ENCODE measurements at regions not wholly inside any gene's neighbourhood (a gene's known extent, or its start where the extent isn't known, plus 50 kb on each side); places are given as distances from the start of the nearest gene placed in this dataset.
A peak's percentile ranks its signal among the peaks of the same experiment; 100 is the strongest.

DNA sequence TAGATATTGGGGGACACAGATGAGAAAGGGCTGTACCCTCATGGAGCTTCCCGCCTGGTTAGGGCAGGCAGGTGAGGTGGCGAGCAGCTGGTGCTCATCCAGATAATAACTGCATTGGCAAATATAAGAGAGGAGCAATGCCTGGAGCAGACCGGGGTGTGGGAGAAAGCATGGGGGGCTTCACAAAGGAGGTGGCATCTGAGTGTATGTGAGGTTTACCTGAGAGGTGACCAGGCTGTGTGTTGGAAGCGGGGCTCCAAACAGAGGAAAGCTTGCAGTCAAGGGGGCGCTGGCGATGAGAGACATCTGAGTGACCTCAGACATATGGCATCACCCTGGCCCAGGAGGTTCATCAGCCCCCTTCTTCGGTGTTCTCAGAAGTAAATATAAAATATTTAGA, 72.1 kb upstream of the PMEPA1 start:
- Histone ChIP-seq H3K79me2 (ENCODE audit: control insufficient read depth, insufficient read depth, low read length, poor library complexity) (no peaks in the 10 kb centered on the region), H3K4ac (ENCODE audit: low read depth, low read length) (no peak overlapping the region), H3K27me3 (ENCODE audit: insufficient read depth, low read length) (no peaks in the 10 kb centered on the region), H2AFZ (ENCODE audit: insufficient read depth, low read length, poor library complexity) (no peak overlapping the region), H2BK12ac (ENCODE audit: low read length) (no peak overlapping the region), H2BK5ac (ENCODE audit: low read depth, low read length, poor library complexity) (no peak overlapping the region), H3K23ac (ENCODE audit: low read length) (no peak overlapping the region), H3K18ac (ENCODE audit: low read length) (no peak overlapping the region), H3K9me3 (ENCODE audit: insufficient read depth, low read depth, low read length) (peaks cover 5% of the 10 kb centered on the region), H4K8ac (ENCODE audit: low read depth, low read length) (no peak overlapping the region), H3K36me3 (ENCODE audit: control insufficient read depth in 1 of 2, insufficient read depth in 2 of 2, low read length in 2 of 2) (no peaks in the 10 kb centered on the region), H2AK5ac (ENCODE audit: low read length) (no peak overlapping the region), H3K4me3 (ENCODE audit: low read depth, low read length) (no peak overlapping the region), H3K27ac (ENCODE audit: low read depth, low read length) (no peak overlapping the region), H2BK120ac (ENCODE audit: insufficient read depth, low read length, poor library complexity) (no peak overlapping the region), H4K91ac (ENCODE audit: low read depth, low read length) (no peak overlapping the region), H3K4me1 (ENCODE audit: control insufficient read depth in 1 of 2, insufficient read depth in 2 of 2, low read length in 2 of 2) (peaks cover 2 to 4% of the 10 kb centered on the region in 2 experiments), H3K14ac (ENCODE audit: low read length) (no peak overlapping the region), H3K9ac (ENCODE audit: low read length) (no peak overlapping the region), H4K12ac (ENCODE audit: low read depth, low read length) (no peak overlapping the region), H3K4me2 (ENCODE audit: low read length) (no peak overlapping the region), H3K79me1 (ENCODE audit: low read length) (peaks cover 5% of the 10 kb centered on the region)
- no CpG with 5 or more reads among the region's 7 CpGs for WGBS (ENCODE audit: extremely low coverage, insufficient coverage, insufficient read length)
- no peak for DNase-seq

DNA sequence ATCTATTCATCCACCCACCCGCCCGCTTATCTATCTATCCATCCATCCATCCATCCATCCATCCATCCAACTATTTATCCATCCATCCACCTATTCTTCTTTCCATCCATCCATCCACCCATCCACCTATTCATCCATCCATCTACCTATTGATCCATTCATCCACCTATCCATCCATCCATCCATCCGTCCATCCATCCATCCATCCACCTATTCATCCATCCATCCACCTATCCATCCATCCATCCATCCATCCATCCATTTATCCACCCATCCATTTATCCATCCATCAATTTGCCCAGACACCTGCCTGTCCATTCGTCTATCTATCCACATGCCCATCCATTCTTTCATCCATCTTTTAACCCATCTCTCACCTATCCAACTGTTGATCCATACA, 71.1 kb upstream of the PMEPA1 start:
- H4K12ac ChIP-seq (ENCODE audit: low read depth, low read length): no peak overlapping the region
- H2AFZ ChIP-seq (ENCODE audit: insufficient read depth, low read length, poor library complexity): no peak overlapping the region
- no peak overlapping the region for H3K18ac ChIP-seq (ENCODE audit: low read length)
- H3K4me3 ChIP-seq (ENCODE audit: low read depth, low read length): no peak overlapping the region
- H3K79me2 ChIP-seq (ENCODE audit: control insufficient read depth, insufficient read depth, low read length, poor library complexity): no peaks in the 10 kb centered on the region
- no peak overlapping the region for H4K91ac ChIP-seq (ENCODE audit: low read depth, low read length)
- no peak overlapping the region for H3K4me2 ChIP-seq (ENCODE audit: low read length)
- H3K14ac ChIP-seq (ENCODE audit: low read length): no peak overlapping the region
- no peak overlapping the region for H4K8ac ChIP-seq (ENCODE audit: low read depth, low read length)
- peaks cover 5% of the 10 kb centered on the region for H3K79me1 ChIP-seq (ENCODE audit: low read length)
- H3K4ac ChIP-seq (ENCODE audit: low read depth, low read length): no peak overlapping the region
- 100% methylated on average over 3 of the region's 4 CpGs for WGBS (ENCODE audit: extremely low coverage, insufficient coverage, insufficient read length)
- peaks cover 2 to 4% of the 10 kb centered on the region in 2 experiments for H3K4me1 ChIP-seq (ENCODE audit: control insufficient read depth in 1 of 2, insufficient read depth in 2 of 2, low read length in 2 of 2)
- H2BK12ac ChIP-seq (ENCODE audit: low read length): no peak overlapping the region
- H3K9me3 ChIP-seq (ENCODE audit: insufficient read depth, low read depth, low read length): peaks cover 5% of the 10 kb centered on the region
- H3K27ac ChIP-seq (ENCODE audit: low read depth, low read length): no peak overlapping the region
- no peaks in the 10 kb centered on the region for H3K36me3 ChIP-seq (ENCODE audit: control insufficient read depth in 1 of 2, insufficient read depth in 2 of 2, low read length in 2 of 2)
- no peak overlapping the region for H3K23ac ChIP-seq (ENCODE audit: low read length)
- no peak overlapping the region for H3K9ac ChIP-seq (ENCODE audit: low read length)
- H2AK5ac ChIP-seq (ENCODE audit: low read length): no peak overlapping the region
- H2BK120ac ChIP-seq (ENCODE audit: insufficient read depth, low read length, poor library complexity): no peak overlapping the region
- no peak overlapping the region for H2BK5ac ChIP-seq (ENCODE audit: low read depth, low read length, poor library complexity)
- no peak for DNase-seq
- no peaks in the 10 kb centered on the region for H3K27me3 ChIP-seq (ENCODE audit: insufficient read depth, low read length)

DNA sequence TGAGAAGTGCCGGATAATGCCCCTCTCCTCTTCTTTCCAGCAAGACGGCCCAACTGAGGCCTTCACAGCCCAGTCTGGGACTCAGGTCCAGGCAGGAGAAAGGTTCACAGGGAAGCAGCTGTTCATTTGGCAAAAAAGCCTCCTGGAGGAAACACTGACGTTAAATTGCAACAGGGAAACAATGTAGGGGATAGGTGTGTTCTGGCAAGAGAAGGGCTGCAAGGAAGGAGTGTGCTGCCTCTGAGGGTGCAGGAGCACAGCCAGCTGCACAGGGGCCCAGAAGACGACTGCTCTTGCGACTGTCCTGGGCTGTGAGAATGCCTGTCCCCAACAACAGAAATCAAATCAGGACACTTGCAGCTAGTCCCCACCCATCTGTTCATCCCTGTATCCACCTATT, 70.6 kb upstream of the PMEPA1 start:
- Histone ChIP-seq H3K36me3 (ENCODE audit: control insufficient read depth in 1 of 2, insufficient read depth in 2 of 2, low read length in 2 of 2) (no peaks in the 10 kb centered on the region), H3K14ac (ENCODE audit: low read length) (no peak overlapping the region), H2BK12ac (ENCODE audit: low read length) (peak overlapping the region; percentile 34), H2BK120ac (ENCODE audit: insufficient read depth, low read length, poor library complexity) (no peak overlapping the region), H2BK5ac (ENCODE audit: low read depth, low read length, poor library complexity) (no peak overlapping the region), H3K79me2 (ENCODE audit: control insufficient read depth, insufficient read depth, low read length, poor library complexity) (no peaks in the 10 kb centered on the region), H3K23ac (ENCODE audit: low read length) (no peak overlapping the region), H3K4me2 (ENCODE audit: low read length) (no peak overlapping the region), H4K91ac (ENCODE audit: low read depth, low read length) (no peak overlapping the region), H3K4me3 (ENCODE audit: low read depth, low read length) (no peak overlapping the region), H3K27me3 (ENCODE audit: insufficient read depth, low read length) (no peaks in the 10 kb centered on the region), H3K18ac (ENCODE audit: low read length) (no peak overlapping the region), H2AK5ac (ENCODE audit: low read length) (no peak overlapping the region), H3K27ac (ENCODE audit: low read depth, low read length) (no peak overlapping the region), H3K9me3 (ENCODE audit: insufficient read depth, low read depth, low read length) (peaks cover 5% of the 10 kb centered on the region), H3K4ac (ENCODE audit: low read depth, low read length) (no peak overlapping the region), H4K8ac (ENCODE audit: low read depth, low read length) (no peak overlapping the region), H2AFZ (ENCODE audit: insufficient read depth, low read length, poor library complexity) (no peak overlapping the region), H3K4me1 (ENCODE audit: control insufficient read depth in 1 of 2, insufficient read depth in 2 of 2, low read length in 2 of 2) (peaks cover 2 to 4% of the 10 kb centered on the region in 2 experiments), H3K9ac (ENCODE audit: low read length) (no peak overlapping the region), H3K79me1 (ENCODE audit: low read length) (peaks cover 5% of the 10 kb centered on the region), H4K12ac (ENCODE audit: low read depth, low read length) (no peak overlapping the region)
- DNase-seq: no peak
- WGBS (ENCODE audit: extremely low coverage, insufficient coverage, insufficient read length): no CpG with 5 or more reads among the region's 5 CpGs

DNA sequence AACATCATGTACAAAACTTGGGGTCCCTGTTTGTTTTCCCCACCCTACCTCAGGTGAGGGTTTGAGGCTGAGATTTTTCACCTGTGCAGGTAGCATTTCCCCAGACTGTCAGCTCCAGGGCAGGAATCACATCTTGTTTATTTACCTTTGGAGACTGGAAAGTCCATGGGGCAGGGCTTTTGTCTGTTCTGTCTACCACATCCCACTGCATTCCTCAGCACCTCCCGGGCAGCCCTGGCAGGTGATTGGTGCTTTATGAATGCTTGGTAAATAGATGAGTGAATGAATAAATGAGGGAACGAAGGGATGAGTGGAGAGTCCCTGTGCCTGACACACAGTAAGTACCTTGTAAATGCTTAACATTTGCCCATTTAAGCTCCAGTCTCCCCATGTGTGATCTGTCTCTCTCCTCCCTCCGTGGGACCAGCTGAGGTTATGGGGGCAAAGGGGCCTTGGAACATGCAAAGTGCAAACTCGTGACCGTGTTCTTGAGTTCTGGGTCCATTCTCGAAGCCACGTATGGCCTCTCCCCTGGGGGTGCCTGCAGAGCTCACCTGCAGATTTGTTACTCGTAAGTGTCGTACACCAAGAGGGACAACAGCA, 69.7 kb upstream of the PMEPA1 start:
- no peak overlapping the region for H2AK5ac ChIP-seq (ENCODE audit: low read length)
- no peaks in the 10 kb centered on the region for H3K36me3 ChIP-seq (ENCODE audit: control insufficient read depth in 1 of 2, insufficient read depth in 2 of 2, low read length in 2 of 2)
- peaks cover 5% of the 10 kb centered on the region for H3K9me3 ChIP-seq (ENCODE audit: insufficient read depth, low read depth, low read length)
- H3K79me1 ChIP-seq (ENCODE audit: low read length): peaks cover 3% of the 10 kb centered on the region
- H2BK5ac ChIP-seq (ENCODE audit: low read depth, low read length, poor library complexity): no peak overlapping the region
- no peak overlapping the region for H3K4ac ChIP-seq (ENCODE audit: low read depth, low read length)
- H2BK12ac ChIP-seq (ENCODE audit: low read length): no peak overlapping the region
- no CpG with 5 or more reads among the region's 9 CpGs for WGBS (ENCODE audit: extremely low coverage, insufficient coverage, insufficient read length)
- DNase-seq: no peak
- no peak overlapping the region for H3K23ac ChIP-seq (ENCODE audit: low read length)
- H3K4me3 ChIP-seq (ENCODE audit: low read depth, low read length): no peak overlapping the region
- H3K9ac ChIP-seq (ENCODE audit: low read length): no peak overlapping the region
- H3K14ac ChIP-seq (ENCODE audit: low read length): no peak overlapping the region
- no peak overlapping the region for H3K4me2 ChIP-seq (ENCODE audit: low read length)
- H3K4me1 ChIP-seq (ENCODE audit: control insufficient read depth in 1 of 2, insufficient read depth in 2 of 2, low read length in 2 of 2): peaks cover 2 to 4% of the 10 kb centered on the region in 2 experiments
- H2AFZ ChIP-seq (ENCODE audit: insufficient read depth, low read length, poor library complexity): no peak overlapping the region
- no peaks in the 10 kb centered on the region for H3K79me2 ChIP-seq (ENCODE audit: control insufficient read depth, insufficient read depth, low read length, poor library complexity)
- H3K27me3 ChIP-seq (ENCODE audit: insufficient read depth, low read length): no peaks in the 10 kb centered on the region
- H2BK120ac ChIP-seq (ENCODE audit: insufficient read depth, low read length, poor library complexity): no peak overlapping the region
- no peak overlapping the region for H4K8ac ChIP-seq (ENCODE audit: low read depth, low read length)
- H4K91ac ChIP-seq (ENCODE audit: low read depth, low read length): no peak overlapping the region
- H3K18ac ChIP-seq (ENCODE audit: low read length): no peak overlapping the region
- no peak overlapping the region for H4K12ac ChIP-seq (ENCODE audit: low read depth, low read length)
- H3K27ac ChIP-seq (ENCODE audit: low read depth, low read length): no peak overlapping the region
